NCI-H2029 (cell line): ENCODE measurements at regions not wholly inside any gene's neighbourhood (a gene's known extent, or its start where the extent isn't known, plus 50 kb on each side); places are given as distances from the start of the nearest gene placed in this dataset.

Experiments
- DNase-seq: peaks from one replicate; lab custom pipeline; 2025; lab: John Stamatoyannopoulos, UW

DNA sequence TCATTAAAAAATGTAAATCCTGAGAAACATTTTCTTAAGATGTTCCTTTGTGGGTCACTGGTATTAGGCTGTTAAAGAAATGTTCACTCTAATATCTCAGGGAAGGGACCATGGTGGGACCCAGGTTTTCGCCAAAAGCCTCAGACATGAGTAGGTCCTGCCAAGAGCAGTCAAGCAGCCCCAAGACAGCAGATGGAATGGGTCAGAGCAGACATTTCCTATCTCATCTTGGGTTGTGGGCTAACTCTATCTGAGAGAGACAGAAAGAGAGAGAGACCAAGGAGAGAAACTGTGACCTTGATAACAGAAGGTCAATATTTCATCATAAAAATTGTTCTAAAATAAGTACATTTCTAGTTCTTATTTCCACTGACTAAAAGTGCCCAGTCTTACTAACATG is 661.7 kb downstream of the TSN start:
- no peak for DNase-seq

DNA sequence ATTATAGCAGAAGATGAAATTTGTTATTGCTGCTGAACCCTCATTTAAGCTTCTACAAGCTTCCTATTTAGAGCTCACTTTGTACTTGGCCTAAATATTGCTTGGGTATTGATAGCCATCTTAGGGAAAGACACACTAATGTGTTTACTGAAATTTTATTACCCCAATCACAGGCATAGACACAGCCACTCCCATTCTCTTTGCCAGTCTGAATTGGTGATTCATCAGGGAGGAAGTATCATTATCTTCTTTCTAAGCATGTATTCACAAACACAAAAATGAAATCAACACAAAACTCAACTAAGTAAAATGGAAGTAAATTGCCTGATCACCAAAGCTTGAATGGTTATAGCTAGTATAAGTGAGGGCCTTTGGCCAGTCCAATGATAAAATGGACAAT is 666.3 kb downstream of the TSN start:
- no peak for DNase-seq

DNA sequence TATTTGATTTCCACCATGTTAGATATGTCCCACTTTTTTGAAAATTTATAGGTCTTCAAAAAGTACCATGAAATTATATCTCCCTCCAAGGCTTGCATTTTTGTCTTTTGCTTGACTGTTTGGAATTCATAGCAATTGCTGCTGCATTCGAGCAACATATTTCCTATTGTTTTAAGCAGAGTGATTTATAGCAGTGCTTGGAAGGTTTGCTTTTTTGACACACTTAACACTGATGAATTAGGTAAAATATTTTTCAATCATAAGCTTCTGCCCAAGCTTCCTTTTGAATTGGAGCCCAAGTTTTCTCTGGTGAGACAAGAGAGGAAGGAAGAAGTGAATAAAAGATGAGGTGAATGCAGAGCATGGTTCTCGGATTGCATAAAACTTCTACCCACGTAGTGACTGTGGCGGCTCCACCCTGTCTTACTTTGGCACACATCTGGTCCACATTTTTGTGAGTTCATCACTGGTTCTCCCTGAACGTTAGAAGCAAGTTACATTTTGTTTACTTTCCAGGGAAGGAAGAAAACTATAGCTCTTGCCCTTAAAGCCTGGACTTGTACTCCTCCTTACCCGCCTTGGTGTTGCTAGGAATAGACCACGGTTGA is 667.0 kb downstream of the TSN start:
- no peak for DNase-seq

DNA sequence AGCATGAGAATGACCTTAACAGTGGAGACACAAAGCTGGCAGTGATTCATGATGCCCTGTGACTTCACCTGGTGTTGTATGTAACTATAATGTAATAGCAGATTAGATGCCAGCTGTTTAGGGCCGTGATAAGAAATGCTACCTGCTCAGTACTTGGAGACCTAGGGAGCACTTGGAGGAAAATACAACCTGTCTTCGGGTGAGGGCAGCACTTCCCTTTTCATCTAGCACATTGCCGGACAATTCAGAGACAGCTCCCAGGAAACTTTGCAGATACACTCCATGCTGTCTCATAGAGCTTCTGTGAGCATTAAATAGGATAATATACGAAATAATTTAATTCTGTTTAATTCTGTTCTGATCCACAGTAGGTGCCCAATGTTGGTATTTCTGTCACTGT is 668.5 kb downstream of the TSN start:
- no peak for DNase-seq

DNA sequence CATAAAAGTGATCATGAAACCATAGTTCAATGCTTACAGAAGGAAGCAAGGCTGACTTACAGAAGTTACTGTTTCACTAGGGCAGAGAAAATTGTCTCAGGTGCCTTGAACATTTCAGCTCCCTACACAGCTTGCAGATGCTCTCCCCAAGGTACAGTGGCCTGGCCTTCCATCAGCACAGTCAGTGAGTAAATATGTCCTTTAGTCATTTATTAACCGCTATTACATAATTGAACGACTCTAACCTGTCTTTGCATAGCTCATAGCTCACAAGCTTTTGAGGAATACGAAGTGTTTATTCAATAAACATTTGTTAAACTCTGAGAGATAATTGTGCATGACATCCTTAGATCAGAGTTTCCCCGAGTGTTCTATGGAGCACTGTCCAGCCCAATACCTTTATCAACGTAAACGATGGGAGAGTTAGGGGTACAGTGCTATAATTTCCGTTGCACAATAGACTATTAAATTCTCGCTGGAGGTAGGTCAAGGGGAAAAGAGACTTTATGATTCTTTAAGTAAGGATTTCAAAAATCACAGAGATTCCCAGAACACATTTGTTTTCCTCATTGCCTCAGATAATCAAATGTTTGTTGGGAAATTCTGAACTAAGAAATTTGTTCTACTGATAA is 677.8 kb downstream of the TSN start:
- DNase-seq = no peak

DNA sequence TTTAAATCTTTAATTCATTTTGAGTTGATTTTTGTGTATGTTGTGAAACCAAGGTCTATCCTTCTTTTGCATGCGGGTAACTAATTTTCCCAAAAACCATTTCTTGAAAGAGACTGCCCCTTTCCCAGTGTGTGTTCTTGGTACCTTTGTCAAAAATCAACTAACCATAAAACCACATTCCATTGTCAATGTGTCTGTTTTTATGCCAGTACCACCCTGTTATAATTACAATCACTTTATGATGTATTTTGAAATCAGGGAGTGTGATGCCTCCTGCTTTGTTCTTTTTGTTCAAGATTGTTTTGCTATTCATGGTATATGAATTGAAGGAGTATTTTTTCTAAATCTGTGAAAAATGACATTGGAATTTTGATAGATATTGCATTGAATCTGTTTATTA is 689.6 kb downstream of the TSN start:
- no peak for DNase-seq

DNA sequence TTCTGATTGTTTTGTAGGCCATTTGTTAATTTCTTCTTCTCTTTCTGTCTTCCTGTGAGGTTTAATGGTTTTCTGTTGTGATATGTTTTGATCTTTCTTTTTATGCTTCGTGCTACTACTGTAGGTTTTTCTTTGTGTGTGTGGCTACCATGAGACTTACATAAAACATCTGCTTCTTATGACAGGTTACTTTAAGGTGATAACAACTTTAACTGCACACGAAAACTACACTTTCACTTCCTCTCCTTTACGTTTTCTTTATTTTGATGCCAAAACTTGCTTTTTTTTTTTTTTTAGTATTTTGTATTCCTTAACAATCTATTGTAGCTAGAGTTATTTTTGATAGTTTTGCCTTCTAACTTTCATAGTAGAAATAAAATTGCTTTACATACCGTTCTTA is 691.3 kb downstream of the TSN start:
- no peak for DNase-seq

DNA sequence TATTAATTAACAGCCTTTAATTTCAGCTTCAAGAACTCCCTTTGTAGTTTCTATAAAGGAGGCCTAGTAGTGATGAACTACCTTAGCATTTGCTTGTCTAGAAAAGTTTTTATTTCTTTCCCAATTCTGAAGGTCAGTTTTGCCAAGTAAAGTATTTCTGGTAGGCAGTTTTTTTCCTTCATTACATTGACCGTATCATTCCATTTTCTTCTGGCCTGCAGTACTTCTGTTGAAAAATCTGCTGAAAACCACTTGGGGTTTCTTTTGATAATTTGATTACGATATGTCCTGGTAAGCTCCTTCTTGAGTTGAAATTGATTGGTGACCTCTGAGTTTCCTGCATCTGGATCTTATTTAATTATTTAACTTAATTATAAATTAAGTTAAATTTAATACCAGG is 691.8 kb downstream of the TSN start:
- no peak for DNase-seq

DNA sequence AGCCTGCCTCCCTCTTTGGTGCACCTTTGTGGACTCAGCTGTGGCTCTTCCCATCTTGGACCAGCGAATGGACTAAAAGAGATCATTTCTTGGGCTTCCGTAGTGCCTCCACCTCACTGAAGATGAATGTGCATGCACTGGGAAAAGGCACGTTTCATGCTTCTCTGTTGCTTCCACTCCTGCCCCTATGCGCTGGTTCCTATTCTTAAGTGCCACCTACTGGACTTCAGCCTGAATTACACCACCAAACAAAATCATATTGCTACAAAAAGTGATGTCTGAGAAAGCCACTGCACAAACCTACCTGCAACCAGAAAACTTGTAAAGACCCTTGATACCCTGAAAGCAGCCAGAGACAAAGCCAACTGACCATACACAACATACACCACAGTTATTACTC is 695.6 kb downstream of the TSN start:
- DNase-seq = no peak

DNA sequence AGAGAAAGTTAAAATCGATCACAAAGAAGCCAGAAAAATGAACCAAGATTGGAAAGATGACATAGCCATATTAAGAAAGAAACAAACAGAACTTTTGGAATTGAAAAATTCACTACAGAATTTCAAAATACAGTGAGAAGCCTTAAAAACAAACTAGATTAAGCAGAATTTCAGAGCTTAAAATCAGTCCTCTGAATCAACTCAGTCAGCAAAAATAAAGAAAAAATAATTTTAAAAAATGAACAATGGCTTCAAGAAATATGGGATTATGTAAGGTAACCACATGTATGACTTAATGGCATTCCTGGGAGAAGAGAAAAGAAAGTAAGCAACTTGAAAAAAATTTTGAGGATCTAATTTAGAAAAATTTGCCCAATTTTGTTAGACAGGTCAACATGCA is 696.2 kb downstream of the TSN start:
- DNase-seq = no peak

DNA sequence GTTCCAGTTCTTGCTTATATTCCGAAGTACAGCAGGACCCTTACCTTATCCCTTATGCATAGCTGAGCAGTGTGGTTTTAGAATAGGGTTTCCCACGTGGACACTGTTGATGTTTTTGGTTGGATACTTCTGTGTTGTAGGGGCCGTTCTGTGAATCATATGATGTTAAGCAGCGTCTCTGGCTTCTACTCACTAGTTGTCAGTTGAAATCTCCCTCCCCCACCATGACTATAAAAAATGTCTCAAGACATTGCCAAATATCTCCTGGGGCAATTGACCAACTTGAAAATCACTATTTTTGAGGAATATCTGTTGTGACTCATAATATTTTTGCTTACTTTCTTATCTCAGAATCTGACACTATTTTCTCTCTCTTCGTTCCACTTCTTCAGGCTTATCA is 713.7 kb downstream of the TSN start:
- DNase-seq = no peak

DNA sequence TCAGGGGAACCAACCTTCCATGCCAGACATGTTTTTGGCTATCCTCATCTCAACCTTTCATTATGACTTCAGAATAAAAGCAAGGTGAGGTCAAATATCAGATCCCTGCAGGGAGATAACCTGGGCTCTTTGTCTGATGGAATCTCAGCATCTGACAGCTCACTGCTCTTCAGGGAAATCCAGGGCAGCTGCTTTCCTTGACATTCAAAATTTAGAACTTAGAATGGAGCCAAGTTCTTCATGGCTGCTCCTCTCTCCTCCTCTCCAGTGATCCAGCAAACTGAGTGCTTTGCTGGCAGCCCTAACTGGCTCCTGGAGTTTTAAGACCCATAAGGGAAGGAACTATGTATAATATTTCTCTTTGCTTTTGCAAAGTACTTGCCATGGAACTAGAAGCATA is 716.3 kb downstream of the TSN start:
- no peak for DNase-seq

DNA sequence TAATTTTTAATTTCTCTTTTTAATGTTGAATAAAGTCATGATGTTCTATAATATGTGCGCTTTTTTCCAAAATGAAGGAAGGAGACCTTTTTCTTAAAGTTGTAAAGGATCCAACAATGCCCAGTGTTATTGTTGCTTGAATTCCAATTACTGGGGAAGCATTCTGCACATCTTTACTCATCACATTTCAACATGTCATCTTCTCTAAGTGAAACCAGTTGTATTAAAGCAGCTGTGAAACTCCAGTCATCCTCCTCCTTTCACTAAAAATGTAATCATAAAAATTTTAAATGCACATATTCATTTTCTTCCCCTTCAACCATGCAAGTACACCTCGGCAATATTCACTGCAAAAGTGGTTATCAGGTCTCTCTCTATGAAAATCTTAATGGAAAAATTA is 722.7 kb downstream of the TSN start:
- DNase-seq = no peak

DNA sequence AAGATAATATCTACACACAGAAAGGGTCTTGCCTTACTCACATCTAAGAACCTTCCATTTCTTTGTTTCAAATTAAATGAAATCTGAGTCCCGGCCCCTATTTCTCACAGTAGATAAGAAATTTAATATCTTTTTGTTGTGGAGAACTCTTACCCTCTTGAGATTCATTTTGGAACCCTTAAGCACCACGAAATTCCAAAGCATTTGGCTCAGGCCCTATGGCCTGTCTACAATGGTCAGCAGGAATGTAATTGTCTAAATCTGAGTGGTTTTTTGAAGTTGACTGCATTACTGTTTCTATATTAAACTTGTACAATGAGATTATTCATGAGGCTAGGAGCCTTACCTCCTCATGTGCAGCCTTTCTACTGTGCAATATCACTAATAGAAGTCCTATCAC is 723.3 kb downstream of the TSN start:
- no peak for DNase-seq

DNA sequence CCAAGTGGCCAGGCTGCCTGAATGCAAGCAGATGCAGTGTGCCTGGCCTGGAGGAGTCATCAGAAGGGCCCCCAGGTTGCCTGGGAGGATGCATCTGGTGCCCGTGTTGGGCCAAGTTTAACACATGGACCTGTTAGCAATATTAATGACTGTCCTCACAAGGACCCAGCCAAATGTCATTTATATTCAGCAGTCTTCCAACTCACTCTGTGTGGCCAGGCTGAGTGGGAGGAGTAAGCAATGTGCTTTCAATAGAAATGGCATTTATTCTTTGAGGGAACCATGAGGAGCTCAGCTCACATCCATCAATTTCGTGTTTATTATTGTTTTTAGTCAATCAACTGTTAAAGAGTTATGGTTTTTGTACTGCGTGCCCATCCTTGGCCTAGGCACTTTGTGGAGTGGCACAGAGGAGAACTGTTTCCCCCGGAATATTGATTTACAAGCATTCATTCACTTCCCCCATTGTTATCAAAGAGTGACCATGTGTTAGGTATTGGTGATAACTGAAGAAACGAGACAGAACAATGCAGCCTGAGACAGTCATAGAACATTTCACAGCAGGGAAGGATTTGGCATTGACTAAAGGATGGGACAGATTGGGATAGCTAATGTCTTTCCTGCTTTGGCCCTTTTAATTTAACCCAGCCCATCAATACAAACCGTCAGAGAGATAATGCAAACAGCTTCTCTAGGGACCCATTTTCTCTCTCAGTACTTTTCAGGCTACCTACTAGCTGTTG is 725.2 kb downstream of the TSN start:
- no peak for DNase-seq

DNA sequence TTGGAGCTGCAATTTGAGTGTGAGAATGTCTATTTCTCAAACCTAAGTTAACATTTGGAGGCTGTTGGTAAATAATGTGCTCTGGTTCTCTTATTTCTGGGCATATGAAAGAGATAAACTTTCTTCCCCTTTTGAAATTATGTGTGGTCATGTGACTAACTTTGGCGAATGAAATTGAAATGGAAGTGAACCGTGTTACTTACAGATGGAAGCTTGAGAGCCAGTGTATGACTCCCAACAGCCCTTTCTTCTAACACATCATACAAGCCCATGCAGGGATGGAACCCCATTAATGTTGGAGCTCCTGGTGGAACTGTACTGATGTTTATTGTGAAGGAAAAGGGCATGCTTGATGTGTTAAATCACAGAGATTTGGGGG is 725.8 kb downstream of the TSN start:
- no peak for DNase-seq

DNA sequence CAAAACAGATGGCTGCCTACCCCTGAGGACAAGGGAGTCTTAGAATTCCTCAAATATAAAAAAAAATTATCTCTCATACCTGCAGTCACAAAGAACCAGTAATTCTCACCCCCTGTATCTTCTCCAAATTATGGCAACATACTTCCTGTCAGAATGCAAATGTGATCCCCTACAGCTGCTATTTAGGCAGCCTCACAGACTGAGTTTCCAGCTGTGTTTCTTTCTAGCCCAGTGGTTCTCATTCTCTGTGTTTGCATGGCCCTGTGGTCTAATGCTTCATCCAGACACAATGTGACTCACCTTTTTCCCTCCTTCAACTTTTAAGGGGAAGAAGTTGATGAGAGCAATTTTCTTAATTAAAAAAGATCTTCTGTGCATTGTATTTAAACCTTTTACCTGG is 726.3 kb downstream of the TSN start:
- DNase-seq = no peak

DNA sequence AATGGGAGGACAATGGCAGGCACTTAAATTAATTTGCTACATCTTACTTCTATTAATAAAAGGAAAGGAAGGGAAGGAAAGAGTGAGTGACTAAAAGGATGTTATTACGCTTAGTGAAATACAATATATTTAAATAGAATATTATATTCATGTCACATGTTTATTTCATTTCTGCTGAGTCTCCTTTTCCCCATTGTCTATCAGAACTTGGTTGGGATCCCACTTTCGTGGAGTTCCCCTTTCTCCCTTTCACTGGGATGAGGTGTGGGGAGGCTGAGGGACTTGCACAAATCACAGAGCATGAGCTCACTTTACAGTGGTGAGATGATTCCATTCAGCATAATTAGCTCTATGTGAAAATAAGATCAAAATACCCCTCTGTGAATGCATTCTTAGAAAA is 730.6 kb downstream of the TSN start:
- DNase-seq = no peak

DNA sequence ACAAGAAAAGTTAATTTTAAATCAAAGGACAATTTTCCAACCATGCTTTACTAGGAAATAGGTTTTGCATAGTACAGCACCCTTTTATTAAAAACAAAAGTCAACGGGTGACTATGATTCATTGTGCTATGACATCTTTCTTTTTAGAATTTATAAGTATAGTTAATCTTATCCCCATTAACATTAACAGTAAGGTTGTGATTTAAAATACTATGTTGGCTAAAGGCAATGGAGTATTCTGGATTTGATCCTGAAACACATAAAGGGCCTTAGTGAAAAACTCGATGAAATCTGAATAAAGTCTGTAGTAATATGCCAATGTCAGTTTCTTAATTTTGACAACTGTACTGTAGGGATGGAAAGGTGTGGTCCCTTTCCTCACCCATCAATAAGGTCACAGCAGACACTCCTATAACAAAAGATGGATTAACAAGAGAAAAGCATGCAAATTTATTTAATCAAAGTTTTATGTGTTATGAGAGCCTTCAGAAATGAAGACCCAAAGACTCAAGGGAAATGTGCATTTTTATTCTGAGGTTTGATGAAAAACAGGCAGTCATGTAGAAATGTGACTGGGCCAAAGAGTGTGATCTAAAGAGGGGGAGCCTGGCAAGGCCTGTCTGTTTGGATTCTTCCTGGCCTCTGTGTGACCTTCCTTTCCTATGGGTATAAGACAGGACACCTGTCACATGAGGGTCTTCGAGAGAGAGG is 731.4 kb downstream of the TSN start:
- no peak for DNase-seq

DNA sequence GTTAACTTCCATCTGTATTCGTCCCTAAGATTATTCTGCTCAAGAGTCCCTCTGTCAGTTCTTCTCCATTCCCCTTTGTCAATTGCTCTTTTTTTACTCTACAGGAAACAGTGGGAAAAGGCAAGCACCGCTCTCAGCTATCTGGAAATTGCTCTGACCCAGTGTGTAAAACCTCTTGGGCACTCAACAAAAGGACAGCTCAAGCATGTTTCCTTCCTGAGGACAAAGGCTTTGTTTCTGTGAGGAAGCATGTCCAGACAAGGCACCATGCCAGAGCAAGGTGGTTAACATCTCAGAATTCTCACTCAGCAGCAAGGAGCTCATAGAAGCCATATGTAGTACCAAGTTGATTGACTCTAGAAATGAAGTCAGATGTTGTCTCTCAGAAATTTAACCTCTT is 735.6 kb downstream of the TSN start:
- DNase-seq = peak; percentile 4

DNA sequence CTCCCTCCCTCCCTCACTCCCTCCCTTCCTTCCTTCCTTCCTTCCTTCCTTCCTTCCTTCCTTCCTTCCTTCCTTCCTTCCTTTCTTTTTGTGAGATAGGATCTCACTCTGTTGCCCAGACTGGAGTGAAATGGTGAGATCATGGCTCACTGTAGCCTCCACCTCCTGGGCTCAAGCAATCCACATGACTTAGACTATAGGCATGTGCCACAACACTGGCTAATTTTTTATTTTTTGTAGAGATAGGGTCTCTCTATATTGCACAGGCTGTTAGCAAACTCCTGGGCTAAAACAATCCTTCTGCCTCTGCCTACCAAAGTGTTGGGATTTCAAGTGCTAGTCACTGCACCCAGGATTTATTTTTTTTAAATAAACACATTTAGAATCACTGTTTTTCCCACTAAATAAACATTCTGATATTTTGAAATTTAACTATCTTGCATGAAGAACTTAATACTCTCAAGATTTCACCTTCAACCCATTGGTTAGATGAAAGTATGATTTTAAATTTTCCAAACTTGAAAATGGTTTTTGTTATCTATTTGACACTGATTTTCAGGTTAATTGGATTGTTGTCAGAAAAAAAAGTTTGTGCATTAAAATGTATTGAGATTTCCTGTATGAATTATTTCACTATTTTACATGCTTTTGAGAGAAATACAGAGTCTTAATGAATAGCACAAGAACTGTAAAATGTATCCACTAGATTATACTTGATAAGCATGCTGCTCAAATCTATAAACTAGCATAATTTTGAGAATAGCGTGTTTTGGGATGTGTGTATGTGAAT is 745.1 kb downstream of the TSN start:
- no peak for DNase-seq

DNA sequence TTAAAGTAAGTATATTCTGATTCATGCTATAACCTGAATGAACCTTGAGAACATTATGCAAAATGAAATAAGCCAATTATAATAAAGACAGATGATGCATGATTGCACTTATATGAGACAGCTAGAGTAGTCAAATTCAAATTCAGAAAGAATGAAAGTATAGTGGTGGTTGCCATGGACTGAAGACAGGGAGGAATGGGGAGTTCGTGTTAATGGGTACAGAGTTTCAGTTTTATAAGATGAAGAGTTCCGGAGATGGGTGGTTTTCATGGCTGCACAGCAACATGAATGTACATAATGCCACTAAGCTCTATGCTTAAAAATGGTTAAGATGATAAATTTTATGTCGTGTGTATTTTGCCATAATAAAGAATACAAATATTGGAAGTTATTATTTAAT is 751.2 kb downstream of the TSN start:
- DNase-seq = no peak
